K562 (cell line): ENCODE measurements at regions not wholly inside any gene's neighbourhood (a gene's known extent, or its start where the extent isn't known, plus 50 kb on each side); places are given as distances from the start of the nearest gene placed in this dataset.

ENCODE experiments used
- ARHGAP35 ChIP-seq: fragments of 450-650 bp; IDR thresholded peaks from 2 replicates; pipeline ENCODE4 v1.6.1; 2018; ENCODE audit not compliant: partially characterized antibody
- HDAC6 ChIP-seq: IDR thresholded peaks from 2 replicates; pipeline ENCODE4 v1.6.1; 2012; ENCODE audit warnings: low read depth, mild to moderate bottlenecking, control low read depth, inconsistent platforms, low read length, moderate library complexity
- MAFK ChIP-seq: IDR thresholded peaks from 2 replicates; pipeline ENCODE4 v1.6.1; 2011; ENCODE audit warnings: low read length, improper control_type of control experiment
- MAZ ChIP-seq, 2 experiments: fragments of 450-650 bp in 1 of 2; sonication (generic) in 1 of 2; formaldehyde crosslinking; IDR thresholded peaks in 1 of 2; conservative IDR thresholded peaks in 1 of 2; 2 replicates each; pipeline versions ENCODE4 v1.4.0 to v1.5.0; 2020; ENCODE audit warnings: mild to moderate bottlenecking in 1 of 2, missing genetic modification reagents in 1 of 2
- MTA2 ChIP-seq: fragments of 450-650 bp; IDR thresholded peaks from 2 replicates; pipeline ENCODE4 v1.6.1; 2016; ENCODE audit warnings: low read depth
- SP1 ChIP-seq: sonication (generic); formaldehyde crosslinking; IDR thresholded peaks from 2 replicates; pipeline ENCODE4 v1.8.1; 2022; ENCODE audit warnings: mild to moderate bottlenecking, missing genetic modification reagents
- U2AF2 ChIP-seq: fragments of 200-400 bp; formaldehyde crosslinking; optimal IDR thresholded peaks from 2 replicates; pipeline ENCODE3; 2017; ENCODE audit warnings: low read depth, mild to moderate bottlenecking, low read length
- ZFP1 ChIP-seq: fragments of 450-650 bp; formaldehyde crosslinking; IDR thresholded peaks from 2 replicates; pipeline ENCODE4 v1.4.0; 2020; ENCODE audit warnings: mild to moderate bottlenecking, mixed read lengths
- ZNF274 ChIP-seq: IDR thresholded peaks from 2 replicates; pipeline ENCODE4 v1.6.1; 2011; ENCODE audit warnings: low read depth, mild to moderate bottlenecking, low read length, moderate library complexity, borderline replicate concordance
- TF ChIP-seq, protein P1 (sequence below), 2 experiments: fragments of 450-650 bp in 1 of 2; sonication (generic) in 1 of 2; formaldehyde crosslinking in 1 of 2; IDR thresholded peaks in 1 of 2; conservative IDR thresholded peaks in 1 of 2; 2 replicates each; pipeline versions ENCODE4 v1.6.1 to v1.8.1; 2016 to 2023; ENCODE audit warnings: mild to moderate bottlenecking in 2 of 2, moderate library complexity in 2 of 2, inconsistent platforms in 1 of 2, missing genetic modification reagents in 1 of 2

DNA sequence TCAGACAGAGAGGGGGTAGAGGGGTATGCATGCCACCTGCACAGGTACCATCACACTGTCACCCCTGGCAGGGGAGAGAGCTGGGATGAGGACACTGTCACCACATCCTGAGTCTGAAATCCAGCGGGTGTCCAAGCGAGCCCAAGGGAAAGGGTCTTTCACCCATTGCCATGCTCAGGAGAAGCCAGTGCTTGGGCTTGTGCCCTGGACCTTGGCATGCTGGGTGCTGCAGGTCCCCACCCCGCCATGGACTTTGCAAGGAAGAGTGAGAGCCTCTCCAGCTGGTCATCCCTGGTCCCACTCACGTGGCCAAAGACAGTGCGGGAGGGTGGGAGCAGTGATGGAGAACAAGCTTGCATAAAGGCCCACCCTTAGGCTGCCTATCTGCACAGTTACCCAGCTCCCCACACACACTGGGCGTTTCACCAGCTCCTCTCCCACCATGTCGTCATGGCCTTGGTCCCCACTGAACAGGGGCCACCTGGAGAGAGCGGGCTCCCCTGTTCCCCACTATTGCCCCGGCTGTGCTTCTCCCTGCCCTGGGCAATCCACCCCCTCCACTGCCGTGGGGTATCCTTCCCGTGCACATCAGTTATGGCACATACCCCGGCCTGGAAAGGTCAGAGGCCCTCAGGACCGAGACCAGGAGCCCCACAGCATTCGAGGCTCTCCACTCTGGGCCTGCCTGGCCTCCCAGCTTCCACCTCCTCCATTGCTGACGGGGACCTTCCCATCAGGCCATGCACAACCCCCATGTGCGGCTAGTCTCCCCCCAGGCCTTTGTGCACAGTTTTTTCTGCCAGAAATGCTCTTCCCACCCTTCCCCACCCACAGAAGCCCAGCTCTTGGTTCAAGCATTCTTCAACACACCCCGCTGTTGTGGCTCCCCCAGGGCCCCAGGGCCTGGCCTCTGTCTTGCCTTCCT lies 58.6 kb upstream of the BCL11B start:
- TF ChIP-seq MTA2 = no peak
- no peak for TF ChIP-seq MAZ (CRISPR knock-in tag; conservative IDR thresholded peaks at IDR 0.05 in 1 of 2, IDR thresholded peaks at IDR 0.05 in 1 of 2)
- no peak for TF ChIP-seq U2AF2
- no peak for TF ChIP-seq ARHGAP35
- TF ChIP-seq, protein P1, sequence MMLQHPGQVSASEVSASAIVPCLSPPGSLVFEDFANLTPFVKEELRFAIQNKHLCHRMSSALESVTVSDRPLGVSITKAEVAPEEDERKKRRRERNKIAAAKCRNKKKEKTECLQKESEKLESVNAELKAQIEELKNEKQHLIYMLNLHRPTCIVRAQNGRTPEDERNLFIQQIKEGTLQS (IDR thresholded peaks at IDR 0.05) = no peak
- TF ChIP-seq, protein P1 (CRISPR knock-in tag; conservative IDR thresholded peaks at IDR 0.05) = no peak
- TF ChIP-seq MAFK = no peak
- no peak for TF ChIP-seq ZNF274
- no peak for TF ChIP-seq ZFP1 (CRISPR knock-in tag)
- no peak for TF ChIP-seq SP1 (CRISPR knock-in tag)
- TF ChIP-seq HDAC6 = no peak
